Embryonic facial prominence (tissue), 1 donor: ENCODE measurements at regions not wholly inside any gene's neighbourhood (a gene's known extent, or its start where the extent isn't known, plus 50 kb on each side); places are given as distances from the start of the nearest gene placed in this dataset.
"Not testable (repeated sequence)": the region's sequence is repeated elsewhere in the genome, so short reads cannot be mapped to it uniquely, and the experiment has no call there.

Experiments
- DNase-seq: peaks from one replicate; pipeline ENCODE4 v3.0.0-alpha.2; 2016; ENCODE audit errors: extremely low spot score

DNA sequence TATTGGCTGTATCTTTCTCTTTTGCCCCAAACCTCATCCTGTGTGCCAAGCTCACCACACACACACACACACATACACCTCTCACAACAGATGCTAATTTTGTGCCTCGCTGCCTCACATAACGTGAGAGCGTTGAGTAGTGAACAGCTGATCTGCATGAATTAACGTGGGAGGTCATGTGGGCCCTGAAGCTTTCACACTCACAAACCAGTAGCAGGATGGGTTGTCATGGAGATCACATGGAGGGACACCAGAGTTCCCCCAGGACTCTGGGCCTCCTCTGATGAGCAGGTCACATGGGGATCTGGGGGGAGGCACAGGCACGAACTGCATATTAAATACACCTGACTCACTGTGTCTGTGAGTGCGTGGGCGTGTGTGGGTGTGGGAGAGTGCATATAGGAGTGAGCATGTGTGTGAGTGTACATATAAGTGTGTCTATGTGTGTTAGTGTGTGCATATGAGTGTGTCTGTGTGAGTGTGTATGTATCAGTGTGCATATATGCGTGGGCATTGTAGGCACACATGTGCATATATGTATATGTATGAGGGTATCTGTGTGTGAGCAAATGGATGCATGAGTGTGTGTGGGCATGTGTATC lies 62.7 kb upstream of the SULF2 start:
- DNase-seq: no peak

GRCh38 chr20:47847220-47847619 lies 61.9 kb upstream of the SULF2 start:
- not testable (repeated sequence) for DNase-seq

GRCh38 chr20:47846651-47847050 lies 61.4 kb upstream of the SULF2 start:
- not testable (repeated sequence) for DNase-seq

DNA sequence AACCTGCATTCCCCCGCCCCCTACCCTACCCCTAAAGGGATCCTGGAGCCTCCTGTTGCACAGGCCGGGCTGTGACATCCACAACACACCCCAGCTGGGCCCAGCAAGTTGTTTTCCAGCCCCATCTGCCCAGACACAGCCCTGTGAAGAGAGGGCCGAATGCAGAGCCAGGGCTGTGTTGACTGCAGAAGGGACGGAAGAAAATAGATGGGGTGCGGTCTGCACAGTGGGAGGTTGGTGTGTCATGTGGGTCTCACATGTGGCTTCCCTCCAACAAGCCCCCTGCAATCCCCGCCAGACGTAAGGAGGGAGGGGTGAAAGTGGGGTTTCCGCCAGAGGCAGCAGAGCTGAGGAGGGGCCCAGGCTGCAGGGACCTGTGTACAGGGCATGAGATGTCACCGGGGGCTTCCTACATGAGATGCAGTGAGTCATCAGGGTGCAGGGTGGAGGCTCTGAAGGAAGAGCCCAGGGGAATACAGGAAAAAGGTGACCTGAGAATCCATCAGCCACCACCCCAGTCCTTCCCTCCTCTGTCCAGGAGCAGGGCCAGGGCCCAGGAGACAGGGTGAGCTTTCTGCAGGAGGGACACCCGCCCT lies 60.2 kb upstream of the SULF2 start:
- not testable (repeated sequence) for DNase-seq

DNA sequence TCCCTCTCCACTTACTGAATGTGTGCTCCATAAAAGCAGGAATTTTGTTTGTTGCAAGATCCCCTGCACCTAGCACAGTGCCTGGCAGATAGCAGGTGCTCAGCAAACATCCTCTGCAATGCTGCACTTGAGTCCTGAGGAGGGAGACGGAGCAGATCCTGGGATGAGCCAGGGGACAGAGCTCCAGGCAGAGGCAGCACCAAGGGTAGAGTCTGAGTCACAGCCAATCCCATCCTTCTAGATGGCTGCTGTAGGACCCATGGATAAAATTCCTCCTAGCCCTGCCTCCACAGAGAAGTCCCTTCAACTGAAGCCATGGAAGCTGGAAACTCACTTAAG lies 59.3 kb upstream of the SULF2 start:
- not testable (repeated sequence) for DNase-seq

- DNase-seq: no peak
Observed at GRCh38 chr20:47843886-47844567, 58.7 kb upstream of the SULF2 start.

DNA sequence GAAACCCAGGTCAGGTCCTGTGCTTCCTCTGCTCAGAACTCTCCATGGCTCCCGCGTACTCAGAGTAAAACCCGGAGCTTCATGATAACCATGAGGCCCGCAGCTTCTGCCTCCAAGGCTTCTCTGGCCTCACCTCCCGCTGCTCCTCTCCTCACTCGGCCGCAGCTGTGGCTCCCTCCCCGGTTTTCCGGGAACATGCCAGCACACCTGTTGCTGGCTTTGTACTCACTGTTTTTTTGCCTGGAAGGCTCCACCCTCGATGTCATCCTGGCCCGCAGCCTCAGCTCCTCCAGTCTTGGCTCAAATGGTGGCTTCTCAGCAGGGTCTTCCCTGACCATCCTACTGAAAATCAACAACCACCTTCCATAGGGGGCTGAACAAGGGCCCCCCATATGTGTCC lies 57.7 kb upstream of the SULF2 start:
- not testable (repeated sequence) for DNase-seq

DNA sequence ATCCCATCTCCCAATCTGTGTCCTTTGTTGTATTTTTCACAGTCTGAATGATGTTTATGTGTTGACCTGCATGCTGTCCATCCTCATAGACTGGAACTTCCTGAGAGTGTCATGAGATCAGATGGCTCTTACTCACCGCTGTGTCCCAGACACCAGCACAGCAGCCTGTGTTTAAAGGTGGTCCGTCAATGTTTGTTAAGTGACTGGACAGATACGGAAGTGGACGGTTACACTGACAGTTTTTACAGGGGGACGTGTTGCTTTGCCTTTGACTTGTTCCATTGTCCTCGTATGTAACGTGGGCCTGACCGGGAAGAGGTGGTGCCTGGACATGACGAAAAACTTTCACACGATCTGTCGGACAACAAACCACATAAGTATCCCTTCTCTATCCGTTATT lies 56.7 kb upstream of the SULF2 start:
- DNase-seq: not testable (repeated sequence)

DNA sequence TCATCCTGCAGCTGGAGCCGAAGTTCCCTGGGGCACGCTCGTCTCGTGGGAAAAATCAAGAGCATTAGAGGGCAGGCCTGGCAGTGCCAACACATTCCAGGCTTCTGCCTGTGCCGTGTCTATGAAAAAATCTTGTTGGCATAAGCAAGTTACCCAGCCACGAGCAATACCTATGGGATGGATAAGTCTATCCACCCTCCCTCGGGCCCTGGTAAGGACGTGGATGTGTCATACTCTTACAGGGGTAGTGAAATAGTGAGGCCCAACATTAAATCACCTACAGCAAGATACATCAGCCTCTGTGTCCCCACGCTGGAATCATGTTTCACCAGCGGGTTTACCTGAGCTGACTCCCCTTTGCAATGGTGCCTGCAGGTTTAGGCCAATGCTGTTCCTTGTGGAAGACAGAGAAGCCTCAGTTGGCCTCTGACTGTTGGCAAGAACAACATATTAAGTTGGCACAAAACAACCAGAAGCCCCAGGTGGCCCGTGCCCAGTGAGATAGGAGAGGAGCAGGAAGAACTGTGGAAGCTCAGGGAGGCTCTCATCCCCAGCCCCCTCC lies 51.1 kb upstream of the SULF2 start:
- DNase-seq: not testable (repeated sequence)
